ENCODE measurements at regions not wholly inside any gene's neighbourhood (a gene's known extent, or its start where the extent isn't known, plus 50 kb on each side); places are given as distances from the start of the nearest gene placed in this dataset.

DNA sequence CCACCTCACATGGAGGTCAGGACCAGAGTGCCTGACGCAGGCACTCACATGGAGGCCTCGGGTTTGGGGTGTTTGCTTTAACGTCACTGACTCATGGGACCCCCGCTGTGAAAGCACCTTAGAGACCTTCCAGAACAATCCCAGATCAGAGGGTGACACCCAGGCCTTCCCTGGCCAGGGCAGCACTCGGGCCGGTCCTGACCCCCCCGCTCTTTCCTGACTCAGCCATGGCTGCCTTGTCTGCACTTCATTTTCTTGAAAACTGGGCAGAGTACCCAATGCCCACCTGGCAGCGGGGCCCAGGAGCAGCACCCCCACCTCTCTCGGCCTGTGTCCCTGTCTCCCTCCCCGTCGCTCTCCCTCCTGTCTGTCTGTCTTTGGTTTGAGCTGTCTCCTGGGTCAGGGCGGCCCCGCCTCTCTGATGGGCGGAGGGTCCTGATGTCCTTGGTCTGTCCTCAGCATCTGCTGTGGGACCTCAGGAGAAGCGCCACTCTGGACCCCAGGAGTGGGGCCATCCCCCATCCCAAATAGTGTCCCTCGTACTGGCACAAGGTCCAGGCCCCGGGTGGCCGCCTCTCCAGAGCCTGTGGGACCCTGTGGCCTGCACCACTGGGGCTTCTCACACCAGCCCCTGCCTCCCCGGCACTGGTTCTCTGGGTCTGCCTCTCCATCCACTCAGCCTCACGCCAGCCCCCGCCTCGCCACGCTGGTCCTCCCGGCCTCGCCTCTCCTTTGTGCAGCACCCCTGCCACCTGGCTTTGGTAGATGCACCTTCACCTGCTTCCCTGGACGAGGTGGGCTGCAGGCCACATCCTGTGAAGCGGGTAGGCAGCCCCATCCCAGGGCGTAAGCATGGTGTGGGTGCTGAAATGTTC lies 55.9 kb upstream of the ZNF469 start:
- TF ChIP-seq CTCF (conservative IDR thresholded peaks at IDR 0.05) (no peak), ZFX (IDR thresholded peaks at IDR 0.05) (no peak)
